ENCODE measurements at regions not wholly inside any gene's neighbourhood (a gene's known extent, or its start where the extent isn't known, plus 50 kb on each side); places are given as distances from the start of the nearest gene placed in this dataset.

DNA sequence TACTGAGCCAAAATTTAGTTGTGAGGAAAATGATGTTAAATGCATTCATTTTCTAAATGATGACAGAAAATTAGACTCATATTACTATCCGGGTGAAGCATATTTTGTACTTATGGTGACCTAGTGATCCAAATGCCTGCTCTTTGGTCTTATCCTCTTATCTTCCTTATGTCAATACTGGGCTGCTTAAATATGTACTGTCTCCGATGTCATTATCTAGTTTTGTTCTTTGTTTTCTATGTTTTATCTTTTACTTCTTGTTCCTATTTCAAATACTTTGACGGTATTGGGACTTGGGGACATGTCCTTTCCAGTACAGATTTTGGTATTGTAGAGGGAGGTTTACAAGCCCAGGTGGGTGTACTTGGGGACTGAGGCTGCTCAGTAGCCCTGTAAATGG is 124.6 kb upstream of the ESR1 start:
- WGBS, 2 donors, result 87 to 93% methylated on average over 3 of the region's 3 CpGs
- Histone ChIP-seq H3K27ac (no peak overlapping the region), H3K9me3 (no peaks in the 10 kb centered on the region), H3K4me3 (no peak overlapping the region), H3K4me1 (peaks cover 0 to 15% (median 4%) of the 10 kb centered on the region in 4 donors), H3K36me3 (no peaks in the 10 kb centered on the region), H3K27me3 (no peaks in the 10 kb centered on the region)
- TF ChIP-seq POLR2A (IDR thresholded peaks at IDR 0.05) (no peak), EP300 (IDR thresholded peaks at IDR 0.05) (no peak)
- TF ChIP-seq, protein P1, sequence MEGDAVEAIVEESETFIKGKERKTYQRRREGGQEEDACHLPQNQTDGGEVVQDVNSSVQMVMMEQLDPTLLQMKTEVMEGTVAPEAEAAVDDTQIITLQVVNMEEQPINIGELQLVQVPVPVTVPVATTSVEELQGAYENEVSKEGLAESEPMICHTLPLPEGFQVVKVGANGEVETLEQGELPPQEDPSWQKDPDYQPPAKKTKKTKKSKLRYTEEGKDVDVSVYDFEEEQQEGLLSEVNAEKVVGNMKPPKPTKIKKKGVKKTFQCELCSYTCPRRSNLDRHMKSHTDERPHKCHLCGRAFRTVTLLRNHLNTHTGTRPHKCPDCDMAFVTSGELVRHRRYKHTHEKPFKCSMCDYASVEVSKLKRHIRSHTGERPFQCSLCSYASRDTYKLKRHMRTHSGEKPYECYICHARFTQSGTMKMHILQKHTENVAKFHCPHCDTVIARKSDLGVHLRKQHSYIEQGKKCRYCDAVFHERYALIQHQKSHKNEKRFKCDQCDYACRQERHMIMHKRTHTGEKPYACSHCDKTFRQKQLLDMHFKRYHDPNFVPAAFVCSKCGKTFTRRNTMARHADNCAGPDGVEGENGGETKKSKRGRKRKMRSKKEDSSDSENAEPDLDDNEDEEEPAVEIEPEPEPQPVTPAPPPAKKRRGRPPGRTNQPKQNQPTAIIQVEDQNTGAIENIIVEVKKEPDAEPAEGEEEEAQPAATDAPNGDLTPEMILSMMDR (IDR thresholded peaks at IDR 0.05), result no peak
- DNase-seq (ENCODE audit: low spot score in 2 of 2), result no peak

DNA sequence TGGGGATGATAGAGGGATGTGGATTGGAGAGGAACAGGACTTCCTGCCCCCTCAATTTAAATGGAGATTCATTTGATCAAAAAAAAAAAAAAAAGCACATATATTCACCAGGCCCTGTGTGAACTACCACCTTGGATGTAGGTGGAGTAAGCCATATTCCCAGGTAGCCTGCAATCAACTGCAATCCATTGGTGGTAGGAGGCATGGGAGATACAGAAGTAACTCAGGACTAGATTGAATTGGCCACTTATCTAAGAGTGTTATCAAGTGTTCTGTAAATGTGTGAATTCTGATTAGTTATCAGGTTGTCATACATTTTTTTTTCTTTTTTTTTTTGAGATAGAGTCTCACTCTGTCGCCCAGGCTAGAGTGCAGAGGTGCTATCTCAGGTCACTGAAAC is 124.1 kb upstream of the ESR1 start:
- DNase-seq (ENCODE audit: low spot score in 2 of 2), result no peak
- no peaks in the 10 kb centered on the region for H3K27me3 ChIP-seq
- no peak overlapping the region for H3K27ac ChIP-seq
- WGBS, 2 donors, result 47 to 100% methylated on average over 1 of the region's 1 CpG
- H3K4me3 ChIP-seq, result no peak overlapping the region
- no peaks in the 10 kb centered on the region for H3K9me3 ChIP-seq
- peaks cover 0 to 15% (median 4%) of the 10 kb centered on the region in 4 donors for H3K4me1 ChIP-seq
- no peaks in the 10 kb centered on the region for H3K36me3 ChIP-seq
- no peak for TF ChIP-seq EP300 (IDR thresholded peaks at IDR 0.05)
- TF ChIP-seq, protein P1 (IDR thresholded peaks at IDR 0.05), result no peak
- no peak for TF ChIP-seq POLR2A (IDR thresholded peaks at IDR 0.05)

DNA sequence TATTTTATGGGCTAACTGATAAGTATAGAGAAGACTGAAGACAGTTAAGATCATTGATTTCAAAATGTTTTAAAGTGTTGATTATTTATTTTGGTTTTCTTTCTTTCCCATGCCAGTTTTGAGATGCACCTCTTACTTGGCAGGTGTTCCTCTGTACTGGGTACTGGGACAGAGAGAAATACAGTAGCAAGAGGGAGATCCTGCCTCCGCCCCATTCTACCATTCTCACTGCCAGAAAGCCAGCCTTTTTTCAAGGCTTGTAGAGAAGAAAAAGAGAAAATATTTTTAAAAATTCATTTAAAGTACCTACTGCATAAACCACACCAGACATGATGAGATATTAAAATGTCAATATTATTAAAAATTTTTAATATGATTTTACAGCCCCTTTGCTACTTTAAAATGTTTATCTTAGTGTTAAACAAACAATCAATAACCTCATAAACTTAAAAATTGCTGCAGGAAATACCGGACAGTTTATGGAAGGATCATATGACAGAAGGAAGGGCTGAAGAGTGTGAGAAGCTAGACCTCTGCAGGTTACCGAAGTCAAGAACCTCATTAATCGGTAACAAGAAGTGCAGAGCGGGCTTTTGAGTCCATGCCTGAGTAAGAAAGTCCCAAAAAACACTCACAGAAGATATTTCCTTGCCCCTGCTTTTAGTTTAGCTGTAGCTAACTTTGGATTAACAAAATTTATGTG is 117.8 kb upstream of the ESR1 start:
- peak overlapping the region; percentile 48 to 94 (median 77) for H3K27ac ChIP-seq

DNA sequence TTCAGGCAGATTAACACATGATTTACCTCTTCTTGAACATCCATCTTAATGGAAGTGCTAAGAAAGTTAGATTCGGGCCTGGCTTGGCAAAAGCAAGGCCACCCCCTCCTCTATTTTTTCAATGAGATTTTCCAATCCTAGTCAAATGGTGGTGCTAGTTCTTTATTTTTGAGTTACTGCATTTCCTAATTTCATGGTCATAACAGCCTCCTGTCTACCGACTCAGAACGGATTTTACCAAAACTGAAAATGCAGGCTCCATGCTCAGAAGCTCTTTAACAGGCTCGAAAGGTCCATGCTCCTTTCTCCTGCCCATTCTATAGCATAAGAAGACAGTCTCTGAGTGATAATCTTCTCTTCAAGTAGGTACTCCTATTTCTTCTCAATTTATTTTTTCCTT is 117.2 kb upstream of the ESR1 start:
- Histone ChIP-seq H3K4me3 (peak overlapping the region; percentile 4 to 40 (median 32)), H3K4me1 (peaks cover 0 to 11% (median 0%) of the 10 kb centered on the region in 4 donors), H3K27ac (peak overlapping the region; percentile 48 to 94 (median 77)), H3K36me3 (no peaks in the 10 kb centered on the region), H3K27me3 (no peaks in the 10 kb centered on the region), H3K9me3 (no peaks in the 10 kb centered on the region)
- TF ChIP-seq EP300 (IDR thresholded peaks at IDR 0.05), result peak in 1 of 2 donors; percentile 55
- TF ChIP-seq, protein P1 (IDR thresholded peaks at IDR 0.05), result peak in 3 of 5 experiments; percentile 4 to 30 (median 20)
- peak in 1 of 2 donors; percentile 37 for TF ChIP-seq POLR2A (IDR thresholded peaks at IDR 0.05)
- peak in 1 of 2 donors; percentile 33 for DNase-seq (ENCODE audit: low spot score in 2 of 2)
- 11 to 14% methylated on average over 4 of the region's 4 CpGs for WGBS, 2 donors

More for the DNA sequence above, 117.8 kb upstream of the ESR1 start:
- peaks cover 0 to 11% (median 0%) of the 10 kb centered on the region in 4 donors for H3K4me1 ChIP-seq
- no peaks in the 10 kb centered on the region for H3K9me3 ChIP-seq
- 61 to 65% methylated on average over 5 of the region's 5 CpGs for WGBS, 2 donors
- no peaks in the 10 kb centered on the region for H3K36me3 ChIP-seq
- no peak for DNase-seq (ENCODE audit: low spot score in 2 of 2)
- peak overlapping the region in 2 of 4 donors; percentile 4 to 40 for H3K4me3 ChIP-seq
- TF ChIP-seq, protein P1 (IDR thresholded peaks at IDR 0.05), result no peak
- TF ChIP-seq EP300 (IDR thresholded peaks at IDR 0.05) (no peak), POLR2A (IDR thresholded peaks at IDR 0.05) (no peak)
- H3K27me3 ChIP-seq, result no peaks in the 10 kb centered on the region

DNA sequence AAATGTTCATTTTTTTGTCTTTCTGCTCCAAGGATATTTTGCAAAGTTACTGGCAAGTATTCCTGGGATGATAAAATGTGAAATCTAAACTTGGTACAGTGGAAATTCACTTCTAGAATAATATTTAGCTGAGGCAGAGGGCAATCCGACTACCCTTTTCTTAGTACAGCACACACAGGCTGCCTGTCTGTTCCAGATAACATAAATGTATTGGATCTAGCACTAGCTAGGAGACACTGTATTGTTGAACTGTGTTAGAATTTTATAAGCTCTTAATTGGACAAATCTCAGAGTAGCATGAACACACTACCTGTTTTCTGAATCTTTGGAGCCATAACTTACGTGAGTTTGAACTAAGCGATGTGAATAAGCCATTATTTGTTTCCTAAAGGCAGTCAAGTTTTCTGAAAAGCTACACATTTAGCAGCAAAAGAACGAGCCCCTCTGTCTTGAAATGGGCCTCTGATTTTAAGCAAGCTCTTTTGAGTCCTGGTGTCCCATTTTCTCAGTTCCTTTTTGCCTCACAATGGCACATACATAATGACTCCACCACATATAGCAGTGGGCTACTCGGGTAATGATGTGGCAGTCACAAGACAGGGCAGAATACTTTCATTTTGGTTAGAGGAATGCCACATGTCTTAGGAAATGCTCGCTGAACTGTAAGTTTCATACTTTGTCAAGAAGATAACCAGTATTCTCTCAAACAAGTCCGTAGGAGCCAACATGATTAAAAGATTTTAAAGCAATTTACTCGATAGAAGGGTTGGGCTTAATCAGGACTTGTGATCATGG is 116.5 kb upstream of the ESR1 start:
- Histone ChIP-seq H3K27me3 (no peaks in the 10 kb centered on the region), H3K4me1 (peaks cover 0 to 11% (median 0%) of the 10 kb centered on the region in 4 donors), H3K27ac (peak overlapping the region; percentile 48 to 94 (median 77)), H3K36me3 (no peaks in the 10 kb centered on the region), H3K4me3 (peak overlapping the region; percentile 4 to 40 (median 32)), H3K9me3 (no peaks in the 10 kb centered on the region)
- peak in 1 of 2 donors; percentile 46 for DNase-seq (ENCODE audit: low spot score in 2 of 2)
- WGBS, 2 donors, result 27 to 30% methylated on average over 8 of the region's 8 CpGs
- TF ChIP-seq, protein P1 (IDR thresholded peaks at IDR 0.05), result no peak
- TF ChIP-seq EP300 (IDR thresholded peaks at IDR 0.05), result peak in 1 of 2 donors; percentile 79
